Thymus (tissue), 11 donors: ENCODE measurements at regions not wholly inside any gene's neighbourhood (a gene's known extent, or its start where the extent isn't known, plus 50 kb on each side); places are given as distances from the start of the nearest gene placed in this dataset.

Experiments
- DNase-seq, 9 donors: peaks; one replicate each; pipeline ENCODE4 v3.0.0-alpha.2; 2013; ENCODE audit warnings: low spot score in 9 of 9, low read depth in 6 of 9, missing footprints in 1 of 9
- H3K27ac ChIP-seq, 2 donors: one replicate each; pipeline ENCODE4 v1.5.1; 2013; ENCODE audit warnings: control low read depth in 1 of 2, low read depth in 1 of 2, low read length in 1 of 2, mild to moderate bottlenecking in 1 of 2, moderate library complexity in 1 of 2
- H3K27me3 ChIP-seq, 2 donors: one replicate each; pipeline ENCODE4 v1.5.1; 2013; ENCODE audit warnings: low read length in 1 of 2; ENCODE audit not compliant: control insufficient read depth in 2 of 2, insufficient read depth in 1 of 2
- H3K36me3 ChIP-seq, 2 donors: one replicate each; pipeline ENCODE4 v1.5.1; 2013; ENCODE audit warnings: low read length in 1 of 2, mild to moderate bottlenecking in 1 of 2, moderate library complexity in 1 of 2; ENCODE audit not compliant: control insufficient read depth in 2 of 2, insufficient read depth in 2 of 2
- H3K4me1 ChIP-seq, 2 donors: one replicate each; pipeline ENCODE4 v1.5.1; 2013; ENCODE audit warnings: low read length in 2 of 2; ENCODE audit not compliant: control insufficient read depth in 2 of 2, insufficient read depth in 2 of 2
- H3K4me3 ChIP-seq, 2 donors: one replicate each; pipeline ENCODE4 v1.5.1; 2013; ENCODE audit warnings: low read length in 2 of 2, control low read depth in 1 of 2, mild to moderate bottlenecking in 1 of 2
- H3K9me3 ChIP-seq, 2 donors: one replicate each; pipeline ENCODE4 v1.5.1; 2013; ENCODE audit warnings: low read length in 1 of 2, mild to moderate bottlenecking in 1 of 2; ENCODE audit not compliant: control insufficient read depth in 2 of 2, insufficient read depth in 1 of 2
- WGBS: extraction: QIAGEN DNeasy Blood & Tissue Kit; methylation state at CpG from one replicate; pipeline ENCODE4 v1.1.7; 2013; 5-methylcytosine and 5-hydroxymethylcytosine counted together
- donor health status: healthy.

- Histone ChIP-seq H3K4me1 (no peaks in the 10 kb centered on the region), H3K9me3 (no peaks in the 10 kb centered on the region), H3K27me3 (no peaks in the 10 kb centered on the region), H3K4me3 (no peak overlapping the region), H3K27ac (no peak overlapping the region), H3K36me3 (no peaks in the 10 kb centered on the region)
- DNase-seq: no peak
- 93% methylated on average over 2 of the region's 2 CpGs for WGBS
Observed at GRCh38 chr16:54493061-54493460, 206.5 kb upstream of the IRX3 start.

DNA sequence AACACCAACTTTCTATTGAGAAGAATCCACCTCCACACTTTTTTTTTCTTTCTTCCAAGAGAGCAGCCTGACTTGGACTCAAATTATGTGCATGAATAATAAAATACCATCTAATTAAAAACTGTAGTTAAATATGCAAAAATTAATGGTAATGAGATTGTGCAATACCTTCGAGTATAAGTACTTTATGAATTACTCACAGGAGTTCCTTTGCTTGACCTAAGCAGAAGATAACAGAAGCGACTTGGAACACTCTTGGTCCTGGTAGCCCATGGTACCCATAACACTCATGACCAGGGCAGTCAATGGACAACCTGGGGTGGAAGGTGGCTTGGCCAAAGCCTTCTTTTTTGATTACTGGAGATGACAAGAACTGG, 203.5 kb upstream of the IRX3 start:
- Histone ChIP-seq H3K4me3 (no peak overlapping the region), H3K36me3 (no peaks in the 10 kb centered on the region), H3K9me3 (no peaks in the 10 kb centered on the region), H3K27ac (no peak overlapping the region), H3K4me1 (no peaks in the 10 kb centered on the region), H3K27me3 (peaks cover 0 to 2% of the 10 kb centered on the region in 2 donors)
- 87% methylated on average over 2 of the region's 2 CpGs for WGBS
- no peak for DNase-seq

DNA sequence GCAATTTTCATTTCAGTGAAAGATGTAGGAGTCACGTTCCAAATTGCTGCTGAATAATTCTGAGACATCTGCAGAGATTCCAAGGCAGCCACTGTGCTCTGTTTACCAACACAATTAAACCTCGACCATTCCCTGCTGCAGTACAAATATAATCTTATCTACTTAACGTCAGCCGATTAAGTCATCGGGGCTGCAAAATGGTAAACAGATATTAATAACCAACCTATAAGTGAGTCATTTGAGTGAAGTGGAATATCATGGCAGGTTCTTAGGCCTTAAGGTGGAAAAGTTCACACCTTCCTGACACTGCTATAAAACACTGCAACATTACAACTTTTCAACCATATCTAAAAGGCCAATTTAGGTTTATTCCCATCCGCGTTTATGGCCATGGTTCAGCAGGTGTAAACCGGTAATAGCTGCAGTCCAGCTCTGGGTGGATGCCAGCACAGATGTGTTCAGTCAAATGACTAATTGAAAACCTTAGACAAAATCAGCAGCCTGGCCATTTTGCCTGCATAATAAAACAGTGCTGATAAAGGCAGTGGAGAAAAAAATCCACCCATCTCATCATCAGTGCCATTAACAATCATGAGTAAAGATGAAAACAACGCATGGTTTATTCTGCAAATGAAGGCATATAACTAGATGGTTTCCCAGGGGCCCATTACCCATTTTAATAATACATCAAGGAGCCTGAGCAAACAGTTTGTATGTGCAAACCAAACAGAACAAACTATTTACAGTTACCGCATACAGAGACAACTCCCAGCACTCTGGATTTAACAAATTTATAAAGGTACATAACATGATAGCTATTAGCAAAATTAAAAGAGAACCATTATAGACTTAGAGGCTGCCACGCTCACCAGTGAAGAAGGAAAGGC, 202.9 kb upstream of the IRX3 start:
- H3K4me3 ChIP-seq: no peak overlapping the region
- no peak for DNase-seq
- no peaks in the 10 kb centered on the region for H3K9me3 ChIP-seq
- 85% methylated on average over 11 of the region's 11 CpGs for WGBS
- H3K36me3 ChIP-seq: no peaks in the 10 kb centered on the region
- H3K4me1 ChIP-seq: no peaks in the 10 kb centered on the region
- peaks cover 0 to 2% of the 10 kb centered on the region in 2 donors for H3K27me3 ChIP-seq
- no peak overlapping the region for H3K27ac ChIP-seq

DNA sequence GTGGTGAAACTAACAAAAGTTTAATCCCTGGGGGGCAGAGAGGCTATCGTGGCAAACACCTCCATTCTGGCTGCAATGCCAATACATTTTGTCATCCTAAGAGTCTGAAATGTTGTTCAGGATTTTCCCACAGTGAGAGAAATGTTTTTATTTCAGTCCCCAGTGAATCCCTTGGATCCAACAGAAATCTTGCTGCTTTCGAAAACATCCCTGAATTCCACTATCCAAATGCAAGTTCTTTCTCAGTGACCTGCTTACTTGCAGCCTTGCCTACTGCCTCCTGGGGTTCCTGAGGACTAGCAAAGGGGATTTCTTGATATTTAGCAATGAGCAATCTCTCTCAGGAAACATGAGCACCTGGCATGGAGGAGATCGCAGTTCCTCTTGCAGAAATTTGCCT, 202.1 kb upstream of the IRX3 start:
- no peak for DNase-seq
- Histone ChIP-seq H3K27ac (no peak overlapping the region), H3K4me3 (no peak overlapping the region), H3K9me3 (no peaks in the 10 kb centered on the region), H3K27me3 (peaks cover 0 to 2% of the 10 kb centered on the region in 2 donors), H3K36me3 (no peaks in the 10 kb centered on the region), H3K4me1 (no peaks in the 10 kb centered on the region)
- 86% methylated on average over 3 of the region's 3 CpGs for WGBS

DNA sequence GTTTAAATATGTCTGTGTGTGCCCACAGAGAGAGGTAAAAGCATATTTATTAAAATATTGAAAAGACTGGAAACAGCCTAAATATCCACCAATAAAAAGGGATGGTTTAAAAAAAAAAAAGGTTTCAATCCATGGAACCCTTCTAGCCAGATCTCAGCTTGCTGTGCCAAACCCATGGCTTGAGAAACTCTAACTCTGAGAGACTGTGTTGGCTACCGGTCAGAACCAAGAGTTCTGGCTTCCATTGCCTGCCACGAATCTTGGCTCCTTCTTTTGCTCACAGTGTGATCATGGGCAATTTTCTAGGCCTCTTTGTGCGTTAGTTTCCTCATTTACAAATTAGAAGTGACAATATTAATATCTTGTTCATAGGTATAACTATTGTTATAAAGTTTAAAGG, 201.3 kb upstream of the IRX3 start:
- H3K9me3 ChIP-seq: no peaks in the 10 kb centered on the region
- peaks cover 0 to 2% of the 10 kb centered on the region in 2 donors for H3K27me3 ChIP-seq
- H3K27ac ChIP-seq: no peak overlapping the region
- H3K4me3 ChIP-seq: no peak overlapping the region
- WGBS: 80% methylated on average over 3 of the region's 3 CpGs
- no peaks in the 10 kb centered on the region for H3K36me3 ChIP-seq
- no peaks in the 10 kb centered on the region for H3K4me1 ChIP-seq
- DNase-seq: no peak

GRCh38 chr16:54484700-54485099, 198.1 kb upstream of the IRX3 start:
- DNase-seq: no peak
- Histone ChIP-seq H3K9me3 (no peaks in the 10 kb centered on the region), H3K27ac (no peak overlapping the region), H3K4me1 (no peaks in the 10 kb centered on the region), H3K36me3 (no peaks in the 10 kb centered on the region), H3K4me3 (no peak overlapping the region), H3K27me3 (peaks cover 0 to 2% of the 10 kb centered on the region in 2 donors)
- WGBS: 92% methylated on average over 9 of the region's 9 CpGs

GRCh38 chr16:54482892-54483574, 196.4 kb upstream of the IRX3 start:
- Histone ChIP-seq H3K27me3 (peaks cover 0 to 2% of the 10 kb centered on the region in 2 donors), H3K27ac (no peak overlapping the region)
- WGBS: 55% methylated on average over 12 of the region's 12 CpGs

DNA sequence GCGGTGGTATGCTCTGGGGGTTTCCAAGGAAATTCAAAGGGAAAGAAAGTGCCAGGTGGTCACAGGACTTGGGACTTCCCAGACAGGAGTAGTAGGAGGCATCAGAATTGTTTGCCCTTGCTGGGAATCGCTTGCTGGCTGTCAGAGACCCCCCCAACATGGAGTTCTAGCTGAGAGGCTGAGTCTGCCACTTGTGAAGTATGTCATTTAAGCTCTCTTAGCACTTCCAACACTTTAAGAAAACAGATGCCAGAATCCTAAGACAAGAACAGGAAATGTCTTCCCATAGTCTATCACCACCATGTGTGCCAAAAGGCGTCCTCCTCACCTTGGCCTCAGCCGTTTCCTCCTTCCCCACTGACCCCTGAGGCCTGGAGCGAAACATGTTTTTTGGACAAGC, 193.8 kb upstream of the IRX3 start:
- DNase-seq: no peak

More at GRCh38 chr16:54482892-54483574, 196.4 kb upstream of the IRX3 start:
- Histone ChIP-seq H3K9me3 (no peaks in the 10 kb centered on the region), H3K4me1 (no peaks in the 10 kb centered on the region), H3K4me3 (no peak overlapping the region), H3K36me3 (no peaks in the 10 kb centered on the region)
- DNase-seq: no peak

DNA sequence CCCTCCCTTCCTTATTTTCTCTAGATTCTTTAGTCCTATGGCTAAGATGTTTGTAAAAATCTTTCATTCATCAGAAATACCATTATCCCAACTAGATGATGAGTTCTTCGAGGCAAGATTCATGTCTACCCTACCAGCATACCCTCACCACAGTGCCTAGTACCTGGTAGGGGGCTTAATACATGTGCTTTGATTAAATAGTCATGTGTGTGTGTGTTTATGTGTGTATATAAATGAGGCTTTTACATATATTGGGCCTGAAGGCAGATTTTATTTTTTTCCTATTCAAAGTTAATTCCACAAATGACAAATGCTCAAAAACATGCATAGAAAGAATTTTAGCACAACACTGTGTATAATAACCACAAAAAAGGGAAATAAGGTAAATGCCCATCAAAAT, 193.0 kb upstream of the IRX3 start:
- Histone ChIP-seq H3K4me3 (no peak overlapping the region), H3K4me1 (peaks cover 0 to 8% of the 10 kb centered on the region in 2 donors), H3K27me3 (no peaks in the 10 kb centered on the region), H3K27ac (no peak overlapping the region), H3K9me3 (no peaks in the 10 kb centered on the region), H3K36me3 (no peaks in the 10 kb centered on the region)
- DNase-seq: no peak
- WGBS: 74% methylated on average over 1 of the region's 1 CpG

More for the DNA sequence above, 193.8 kb upstream of the IRX3 start:
- no peaks in the 10 kb centered on the region for H3K9me3 ChIP-seq
- no peak overlapping the region for H3K4me3 ChIP-seq
- WGBS: 79% methylated on average over 5 of the region's 5 CpGs
- H3K27ac ChIP-seq: no peak overlapping the region
- H3K36me3 ChIP-seq: no peaks in the 10 kb centered on the region
- no peaks in the 10 kb centered on the region for H3K4me1 ChIP-seq
- no peaks in the 10 kb centered on the region for H3K27me3 ChIP-seq
